HG03457 (cell line): ENCODE measurements at regions not wholly inside any gene's neighbourhood (a gene's known extent, or its start where the extent isn't known, plus 50 kb on each side); places are given as distances from the start of the nearest gene placed in this dataset.

Source experiments
- ATAC-seq: cut with Tn5 transposase; IDR thresholded peaks from one replicate; pipeline ENCODE4 v1.9.1; 2021; ENCODE audit warnings: moderate number of reproducible peaks; ENCODE audit not compliant: unreplicated experiment

DNA sequence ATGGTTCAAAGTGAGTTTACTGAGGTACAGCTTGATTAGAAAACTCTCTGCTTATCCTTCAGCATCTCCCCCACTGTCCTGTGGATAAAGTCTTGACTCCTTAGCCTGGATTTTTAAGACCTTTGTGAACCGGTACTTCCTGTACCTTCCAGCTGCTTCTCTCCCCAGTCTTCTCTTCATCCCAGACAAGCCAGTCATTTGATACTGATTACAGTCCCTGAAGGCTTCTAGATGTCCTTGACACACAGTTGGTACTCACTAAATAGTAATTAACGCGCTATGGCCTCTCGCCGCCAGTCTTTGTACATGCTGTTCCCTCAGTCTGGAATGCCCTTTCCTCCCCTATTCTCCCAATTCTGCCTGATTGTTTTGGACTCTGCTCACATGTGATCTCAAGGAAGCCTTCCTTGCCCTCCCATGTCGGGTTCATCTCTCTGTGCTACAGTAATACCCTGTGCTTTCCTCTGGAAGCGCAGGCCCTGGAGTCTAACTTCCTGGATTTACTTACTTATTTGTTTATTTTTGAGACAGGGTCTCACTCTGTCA lies 50.6 kb upstream of the PTGR2 start:
- no peak for ATAC-seq

DNA sequence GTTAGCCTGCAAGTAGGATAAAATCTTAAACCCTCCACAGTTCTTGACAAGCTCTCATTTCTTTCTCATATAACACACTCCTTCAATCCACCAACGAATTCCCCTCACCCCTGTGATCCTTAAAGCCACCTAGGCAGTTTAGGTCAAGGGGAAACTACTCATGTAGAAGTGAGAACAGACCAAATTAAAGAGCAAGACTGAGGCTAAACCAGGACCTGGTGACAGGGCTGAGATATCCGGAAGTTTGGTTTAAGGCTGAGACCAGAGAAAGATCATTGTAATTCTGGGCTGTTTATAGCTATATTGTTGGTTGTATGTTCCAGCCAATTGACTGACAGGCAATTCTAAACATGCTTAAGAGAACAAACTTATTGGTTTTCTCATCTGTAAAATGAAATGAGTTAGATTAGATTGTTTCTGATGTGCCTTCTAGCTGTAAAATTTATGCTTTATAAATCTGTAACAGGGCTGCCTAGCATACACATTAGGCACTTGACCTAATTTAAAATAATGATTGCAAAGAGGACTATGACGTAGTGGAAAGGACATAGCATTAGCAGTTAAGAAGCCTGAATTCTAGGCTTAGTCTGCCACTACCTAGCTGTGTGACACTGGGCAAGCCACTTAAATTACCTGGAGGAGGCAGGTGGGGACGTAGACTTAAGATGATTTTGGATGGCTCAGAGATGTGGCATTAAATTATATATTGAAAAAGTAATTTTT lies 53.9 kb upstream of the PTGR2 start:
- ATAC-seq: no peak

DNA sequence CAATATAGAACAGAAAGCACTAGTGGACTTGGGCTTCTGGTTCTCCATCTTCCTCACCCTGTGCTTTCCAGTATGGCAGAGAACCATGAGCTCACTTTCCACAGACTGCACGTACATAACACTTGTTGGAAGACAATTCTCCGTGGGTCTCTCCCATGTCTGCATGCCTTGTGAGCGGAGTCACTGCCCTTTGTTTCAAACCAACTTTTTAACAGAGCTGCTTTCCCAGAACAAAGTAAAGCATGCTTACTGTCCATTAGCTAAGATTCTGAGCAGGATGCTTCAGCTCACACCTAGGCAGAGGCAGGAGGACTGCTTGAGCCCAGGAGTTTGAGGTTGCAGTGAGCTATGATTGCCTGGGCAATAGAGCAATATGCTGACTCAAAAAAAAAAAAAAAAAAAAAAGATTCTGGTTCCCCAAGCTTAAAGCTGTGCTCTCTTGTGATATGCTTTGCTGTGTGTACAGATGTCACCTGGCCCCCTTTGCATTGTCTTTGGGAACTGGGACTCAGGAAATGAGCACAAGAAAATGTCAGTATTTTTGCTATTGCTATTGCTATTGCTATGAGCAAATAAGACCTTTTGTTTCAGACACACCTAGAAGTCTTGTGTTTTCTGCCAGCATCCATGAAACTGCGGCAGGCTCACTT lies 54.6 kb upstream of the PTGR2 start:
- ATAC-seq: no peak

DNA sequence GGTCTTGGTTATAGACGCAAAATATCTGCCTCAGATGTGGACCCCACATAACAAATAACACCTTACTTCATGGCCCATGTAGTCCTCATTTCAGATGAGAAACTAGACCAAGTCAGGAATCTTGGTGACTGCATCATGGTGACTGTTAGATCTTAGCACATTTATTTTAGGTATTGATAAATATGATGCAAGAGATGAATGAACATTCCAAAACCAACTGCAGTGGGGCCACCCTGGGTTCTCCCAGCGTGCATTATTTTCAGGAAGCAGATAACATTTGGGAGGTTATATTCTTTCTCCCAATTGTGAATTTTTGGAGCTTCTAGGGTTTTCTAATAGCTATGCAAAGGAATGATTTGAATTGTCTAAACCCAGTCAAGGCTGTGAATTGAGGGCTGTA lies 55.2 kb upstream of the PTGR2 start:
- ATAC-seq: no peak

DNA sequence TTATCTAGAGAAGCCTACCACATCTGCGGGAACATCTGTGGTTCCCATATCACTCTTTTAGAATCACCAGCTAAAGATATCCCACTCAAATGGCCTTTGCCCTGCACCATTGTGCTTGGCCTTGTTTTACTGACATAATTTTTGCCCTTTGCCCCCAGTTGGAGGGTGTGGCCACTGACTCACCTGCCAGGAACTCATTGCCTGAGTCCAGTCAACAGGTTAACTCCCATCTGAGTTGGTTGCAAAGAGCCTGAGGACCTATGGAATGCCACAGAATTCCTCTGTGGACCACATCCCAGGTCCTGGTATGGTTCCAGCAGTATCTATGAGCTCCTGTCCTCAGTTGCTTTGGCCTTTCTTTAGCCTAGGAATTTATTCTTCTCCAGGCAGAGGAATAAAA lies 55.7 kb upstream of the PTGR2 start:
- no peak for ATAC-seq

DNA sequence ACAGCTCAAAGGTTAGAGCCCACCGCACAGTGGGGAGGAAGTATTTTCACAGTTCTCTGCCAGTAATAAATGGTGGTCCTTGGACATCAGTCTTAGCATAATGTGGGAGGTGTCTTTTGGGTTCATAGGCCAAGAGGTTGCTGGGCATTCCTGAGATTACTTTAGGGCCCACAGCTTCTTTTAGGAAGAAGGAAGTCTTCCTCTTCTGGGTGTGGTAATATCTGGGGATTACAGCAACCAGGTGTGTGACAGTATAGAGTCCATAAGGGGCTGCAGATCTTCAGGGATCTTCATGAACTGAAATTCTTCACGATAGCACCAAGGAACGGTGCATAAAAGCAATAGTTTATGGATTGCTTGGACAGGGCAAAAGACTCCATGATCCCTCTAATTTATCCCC lies 56.2 kb upstream of the PTGR2 start:
- ATAC-seq: no peak

DNA sequence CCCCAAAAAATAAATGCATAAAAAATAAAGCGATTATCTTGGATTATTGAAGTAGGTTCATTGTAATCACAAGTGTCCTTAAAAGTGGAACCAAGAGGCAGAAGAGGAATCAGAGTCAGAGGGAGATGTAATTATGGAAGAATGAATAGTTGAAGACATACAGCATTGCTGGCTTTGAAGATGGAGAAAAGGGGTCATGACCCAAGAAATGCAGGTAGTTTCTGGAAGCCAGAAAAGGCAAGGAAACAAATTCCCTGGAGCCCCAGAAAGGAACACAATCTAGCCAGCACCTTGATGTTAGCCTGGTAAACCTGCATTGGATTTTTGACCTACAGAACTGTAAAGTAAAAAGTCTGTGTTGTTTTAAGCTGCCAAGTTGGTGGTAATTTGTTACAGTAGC lies 57.5 kb upstream of the PTGR2 start:
- ATAC-seq: no peak

DNA sequence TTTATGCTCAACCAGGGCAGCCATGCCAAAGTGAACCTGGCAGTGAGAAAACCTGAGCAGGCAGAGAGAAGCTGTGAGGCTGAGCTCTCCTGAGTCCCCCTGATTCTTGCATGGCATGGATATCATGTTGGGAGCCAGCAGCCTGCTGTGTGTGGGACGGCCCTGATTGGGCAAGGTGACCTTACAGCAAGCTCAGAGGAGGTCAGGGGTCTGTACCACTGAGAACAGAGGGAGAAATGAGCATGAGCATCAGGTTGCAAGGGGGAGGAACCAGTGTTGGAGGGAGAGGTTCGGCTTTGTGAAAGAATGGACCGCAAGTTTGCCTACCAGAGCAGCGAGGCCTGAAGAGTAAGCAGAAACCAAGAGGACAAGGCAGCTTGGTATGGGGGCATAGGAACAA lies 59.1 kb upstream of the PTGR2 start:
- no peak for ATAC-seq

DNA sequence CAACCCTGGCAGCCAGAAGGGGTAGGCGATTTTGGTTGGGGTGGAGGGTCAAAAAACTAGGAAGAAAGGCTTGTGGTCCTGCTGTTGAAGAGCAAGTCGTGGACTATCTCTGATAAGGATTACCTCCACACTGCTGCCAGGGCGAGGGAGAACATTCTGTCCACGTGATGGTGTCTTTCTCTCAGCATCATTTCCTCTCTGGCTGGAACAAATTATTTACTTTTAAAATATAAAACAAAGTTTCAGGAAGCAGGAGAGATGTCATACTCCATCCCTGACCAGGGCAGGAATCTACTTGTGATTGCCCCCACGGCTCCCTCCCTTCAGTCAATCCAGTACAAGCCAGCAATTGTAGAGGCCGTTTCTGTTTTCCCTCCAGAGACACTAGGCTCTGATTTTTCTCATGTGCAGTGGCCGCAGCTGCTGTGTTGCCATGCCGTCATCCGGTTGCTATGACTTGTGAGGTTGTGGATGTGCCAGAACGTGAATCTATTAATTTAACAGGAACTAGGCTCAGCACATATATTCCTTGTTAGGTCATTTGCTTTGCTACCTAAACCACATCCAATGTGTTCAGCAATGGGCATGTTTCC lies 61.5 kb upstream of the PTGR2 start:
- ATAC-seq: no peak

DNA sequence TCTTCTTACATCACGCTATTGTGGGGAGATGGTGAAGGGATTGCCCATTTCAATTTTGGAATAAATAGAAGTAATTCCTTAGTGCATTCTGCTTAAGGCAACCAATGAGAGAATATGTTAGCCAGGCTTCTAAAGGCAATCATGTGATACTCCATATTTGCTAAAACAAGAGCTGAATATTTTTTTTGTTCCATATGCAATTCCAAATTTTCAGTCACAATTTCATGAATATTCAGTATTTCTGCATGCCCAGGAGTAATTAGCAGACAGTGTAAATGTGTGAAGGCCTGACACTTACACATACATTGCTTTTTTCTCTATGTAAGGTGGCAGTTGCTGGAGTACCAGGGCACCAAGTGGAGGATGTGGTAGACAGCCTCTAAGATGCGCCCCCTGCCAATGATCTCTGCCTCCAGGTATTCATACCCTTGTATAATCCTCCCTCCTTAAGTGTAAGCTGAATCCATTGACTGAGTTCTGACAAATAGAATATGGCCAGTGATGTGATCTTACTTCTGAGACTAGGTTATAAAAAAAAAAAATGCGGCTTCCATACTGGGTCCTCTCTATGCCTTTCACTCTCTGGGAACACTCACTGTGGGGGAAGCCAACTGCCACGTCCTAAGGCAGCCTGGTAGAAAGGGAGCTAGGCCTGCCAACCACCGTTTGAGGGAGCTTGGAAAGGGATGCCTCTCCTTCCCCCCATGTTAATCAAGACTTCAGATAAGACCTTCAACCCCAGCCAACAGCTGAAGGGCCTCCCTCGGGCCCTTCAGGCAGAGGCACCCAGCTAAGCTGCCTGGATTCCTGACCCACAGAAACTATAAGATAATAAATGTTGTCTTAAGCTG lies 62.7 kb upstream of the PTGR2 start:
- ATAC-seq: no peak

DNA sequence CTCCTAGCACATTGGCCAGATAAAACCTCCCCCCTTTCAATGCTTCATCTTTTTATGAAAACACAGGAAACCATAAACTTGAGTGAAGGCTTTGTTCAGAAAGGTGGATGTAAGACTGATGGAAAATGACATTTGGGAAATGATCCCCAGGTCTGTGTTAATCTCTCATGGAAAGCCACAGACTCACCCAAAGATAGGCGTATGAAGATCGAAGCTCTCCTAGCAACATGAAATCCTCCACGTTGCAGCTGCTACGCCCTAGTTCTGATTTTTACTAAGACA lies 63.4 kb upstream of the PTGR2 start:
- ATAC-seq: no peak

DNA sequence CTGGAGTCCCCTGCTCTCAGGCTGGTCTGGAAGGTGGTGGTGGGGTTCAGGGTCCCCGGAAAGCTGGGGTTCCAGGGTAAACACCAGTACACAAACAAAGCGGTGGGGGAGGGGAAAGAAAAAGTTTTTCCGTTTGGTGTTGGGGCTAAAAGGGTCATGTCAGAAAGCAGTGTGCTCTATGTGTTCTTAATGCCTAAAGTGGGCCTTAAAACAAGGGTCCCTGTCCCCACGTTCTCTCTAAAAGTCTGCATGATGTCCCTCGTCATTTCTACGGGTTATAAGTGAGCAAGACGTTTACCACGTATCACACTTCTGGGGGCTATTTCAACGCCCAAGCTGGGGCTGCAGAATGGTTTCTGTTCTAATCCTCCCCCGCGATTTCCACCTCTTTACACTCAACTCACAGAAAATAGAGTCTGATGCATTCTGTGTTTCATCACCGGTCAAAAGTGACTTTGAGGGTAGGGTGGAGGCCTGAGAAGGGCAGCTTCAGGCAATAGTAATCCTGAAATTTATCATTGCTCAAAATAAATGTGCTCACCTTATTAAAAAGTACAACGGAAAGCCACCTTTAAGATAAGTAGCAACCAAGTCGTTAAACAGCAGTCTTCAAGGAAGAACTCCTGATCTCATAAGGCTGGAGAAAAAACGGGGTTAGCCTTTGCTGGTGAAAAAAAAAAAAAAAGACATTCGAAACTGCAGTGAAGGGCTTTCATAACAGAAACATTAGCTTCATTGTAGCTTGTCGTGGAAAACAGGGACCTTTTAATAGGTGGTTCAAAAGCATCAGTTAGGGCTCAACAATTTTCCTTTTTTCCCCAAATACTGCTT lies 63.9 kb upstream of the PTGR2 start:
- ATAC-seq: no peak

DNA sequence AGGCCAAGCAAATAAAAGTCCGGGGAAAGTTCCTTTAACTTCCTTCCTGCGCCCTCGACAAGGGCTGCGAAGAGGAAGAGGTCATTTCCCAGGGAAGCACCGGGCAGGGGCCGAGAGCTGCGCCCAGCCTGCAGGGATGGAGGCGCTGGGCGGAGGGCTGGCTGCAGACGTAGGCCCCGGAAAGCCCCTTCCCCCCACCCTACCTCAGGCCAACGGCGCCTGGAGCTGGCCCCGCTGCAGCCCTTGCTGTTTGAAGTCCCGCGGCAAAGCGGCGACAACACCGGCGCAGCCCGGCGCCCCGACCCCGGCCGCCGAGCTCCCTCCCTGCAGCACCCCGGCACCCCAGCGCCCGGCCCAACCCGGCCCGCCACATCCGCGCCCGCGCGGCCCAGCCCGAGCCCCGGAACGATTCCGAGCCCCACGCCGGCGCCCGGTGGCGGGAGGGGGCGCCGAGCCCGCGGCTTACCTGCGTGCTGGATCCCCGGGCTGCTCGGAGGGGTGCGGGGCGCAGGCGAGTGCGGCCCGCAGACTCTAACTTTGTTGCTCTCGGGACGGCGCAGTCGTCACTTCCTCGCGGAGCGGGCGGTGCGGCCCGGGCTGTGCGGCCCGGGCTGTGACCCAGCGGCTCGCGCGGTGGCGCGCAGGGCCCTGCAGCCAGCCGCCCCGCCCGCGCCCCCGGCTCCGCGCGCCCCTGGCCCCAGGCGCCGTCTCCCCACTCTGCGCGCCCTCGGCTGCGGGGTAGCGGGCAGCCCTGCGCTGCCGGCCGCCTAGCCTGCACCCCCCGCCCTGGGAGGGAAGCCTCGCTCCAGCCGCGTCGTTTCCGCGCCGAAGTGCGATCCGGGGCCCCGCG lies 64.8 kb upstream of the PTGR2 start:
- ATAC-seq: no peak

DNA sequence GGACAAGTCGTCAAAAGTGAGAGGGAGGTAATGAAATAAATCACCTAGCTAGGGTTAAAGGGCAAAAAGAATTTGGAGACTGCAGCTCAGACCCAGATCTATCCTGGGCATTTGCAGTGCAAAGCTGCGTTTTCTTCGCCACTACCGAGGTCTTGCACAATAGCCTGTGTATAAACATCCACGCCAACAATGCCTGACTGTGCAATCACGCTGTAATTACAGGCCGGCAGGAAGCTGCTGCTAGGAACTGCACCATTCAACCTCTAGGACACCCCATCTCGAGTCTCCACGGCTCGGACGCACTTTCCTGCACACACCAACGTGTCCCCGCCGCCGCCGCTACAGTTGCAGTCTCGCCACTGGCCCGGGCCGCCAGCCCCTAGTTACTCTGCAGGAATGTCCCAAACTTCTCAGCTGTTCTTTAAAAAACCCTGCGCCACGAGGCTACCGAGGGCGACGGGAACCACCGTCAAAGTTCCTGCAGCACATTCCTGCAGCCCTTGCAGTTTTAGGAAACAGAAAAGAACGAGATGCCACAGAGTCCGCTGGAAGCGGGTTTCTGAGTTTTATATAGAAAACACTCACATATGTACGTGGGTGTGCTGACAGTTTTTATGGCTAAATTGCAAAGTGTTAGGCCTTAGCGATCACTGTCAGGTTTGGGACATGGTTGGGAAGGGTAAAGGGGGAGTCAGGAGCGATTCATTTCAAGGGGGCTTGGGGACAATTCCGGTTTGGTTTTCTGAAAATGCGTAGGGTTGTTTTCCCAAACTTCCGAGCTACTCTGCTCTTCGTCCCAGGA lies 65.6 kb upstream of the PTGR2 start:
- ATAC-seq: no peak

DNA sequence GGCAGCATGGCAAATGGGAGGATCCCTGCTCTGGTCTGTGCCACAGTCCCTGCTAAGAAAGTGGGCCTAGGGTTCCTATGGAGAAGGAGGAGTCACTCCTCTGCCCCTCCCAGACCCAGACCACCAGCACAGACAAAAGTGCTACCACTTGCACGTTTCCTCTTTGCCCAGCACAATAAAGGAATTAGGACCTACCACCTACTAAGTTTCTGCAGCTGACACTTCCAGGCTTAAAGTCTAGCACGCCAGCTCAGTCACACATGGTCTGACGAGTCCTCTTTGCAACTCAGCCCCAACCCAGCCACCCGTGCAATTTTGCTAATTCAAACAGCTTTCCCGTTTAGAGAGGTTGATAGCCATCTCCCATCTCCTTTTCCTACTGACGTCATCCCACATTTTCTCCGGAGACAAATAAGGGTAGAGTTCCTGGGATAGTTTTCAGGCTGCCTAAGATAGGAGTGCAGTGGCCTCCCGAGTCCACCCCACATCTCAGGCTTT lies 66.2 kb upstream of the PTGR2 start:
- no peak for ATAC-seq

DNA sequence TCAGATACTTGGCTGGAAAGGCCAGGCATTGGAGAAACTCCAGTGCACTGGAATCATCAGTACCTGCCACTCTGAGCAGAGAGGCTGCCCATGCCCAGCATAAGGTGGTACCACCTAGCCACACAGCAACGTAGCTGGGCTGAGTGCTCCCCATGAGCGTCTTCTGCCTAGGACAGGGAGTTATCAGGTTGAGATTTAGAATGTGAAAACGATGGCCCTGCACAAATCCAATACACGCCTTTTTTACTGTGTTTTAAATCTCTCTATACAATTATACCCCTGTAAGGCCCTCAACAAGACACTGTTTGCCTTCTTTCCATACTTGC lies 66.7 kb upstream of the PTGR2 start:
- no peak for ATAC-seq

DNA sequence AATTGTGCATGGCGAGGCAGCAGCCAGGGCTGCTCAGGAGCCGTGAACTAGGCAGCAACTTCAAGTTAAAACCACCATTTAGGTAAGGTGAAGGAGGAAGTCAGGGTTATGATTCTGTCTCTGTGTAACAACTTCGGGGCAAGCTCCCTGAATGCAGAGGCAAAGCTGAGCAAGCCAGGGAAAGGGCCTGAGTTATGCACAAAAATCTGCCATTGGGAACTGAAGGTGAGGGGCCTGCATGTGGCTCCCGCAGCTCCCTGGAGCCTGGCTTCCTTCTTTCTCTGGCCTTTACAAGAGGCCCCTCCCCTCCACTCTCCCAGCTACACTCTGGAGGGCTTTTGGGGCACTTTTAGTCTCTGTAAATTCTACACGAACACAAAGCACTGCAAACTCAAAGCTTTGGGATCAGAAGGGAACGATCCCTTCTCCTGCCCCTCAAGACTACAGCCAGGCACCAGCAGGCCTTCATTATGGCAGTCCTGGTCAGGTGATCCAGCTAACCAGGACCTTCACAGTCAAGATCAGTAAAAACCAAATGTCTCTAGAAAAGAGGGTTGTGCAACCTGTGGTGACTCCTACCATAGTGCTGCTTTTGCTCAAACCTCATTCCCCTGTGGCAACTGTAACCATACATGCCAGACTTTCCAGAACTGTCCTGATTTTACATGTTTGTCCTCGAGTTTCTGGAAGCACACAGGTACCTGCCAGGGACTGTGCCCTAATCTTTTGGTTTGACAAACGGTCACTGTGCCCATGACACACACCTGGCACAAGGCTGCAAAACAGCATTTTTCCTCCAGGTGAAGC lies 67.2 kb upstream of the PTGR2 start:
- no peak for ATAC-seq

DNA sequence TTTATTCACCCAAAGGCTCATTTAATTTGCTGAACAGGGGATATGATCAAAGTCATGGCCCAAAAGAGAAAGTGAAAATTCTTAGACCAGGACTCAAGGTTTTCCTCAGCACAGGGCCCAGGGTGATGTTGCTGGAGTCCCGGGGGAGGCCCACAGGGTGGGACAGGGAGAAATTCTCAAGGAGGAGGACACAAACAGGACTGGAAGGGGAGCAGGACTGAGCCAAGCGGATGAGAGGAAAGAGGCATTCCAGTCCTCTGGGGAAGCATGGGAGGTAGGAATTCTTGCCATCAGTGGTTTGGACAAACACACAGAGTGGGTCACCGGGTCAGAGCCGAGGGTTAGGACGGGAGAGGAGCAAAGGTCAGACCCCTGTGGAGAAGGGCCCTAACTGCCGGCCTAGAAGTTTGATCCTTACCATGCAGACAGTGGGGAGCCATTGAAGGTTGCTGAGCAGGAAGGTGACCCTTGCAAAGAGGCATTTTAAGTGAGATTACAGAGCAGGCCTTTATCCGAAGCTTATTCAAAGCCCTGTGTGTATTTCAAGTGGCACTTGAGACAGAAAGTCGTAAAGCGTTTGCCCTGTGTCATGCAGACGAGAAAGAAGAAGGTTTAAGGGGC lies 68.4 kb upstream of the PTGR2 start:
- no peak for ATAC-seq
